T-helper 22 cell (primary cell): ENCODE measurements at regions not wholly inside any gene's neighbourhood (a gene's known extent, or its start where the extent isn't known, plus 50 kb on each side); places are given as distances from the start of the nearest gene placed in this dataset.

Experiments
- DNase-seq: peaks from one replicate; pipeline ENCODE4 v3.0.0-alpha.2; 2020; ENCODE audit warnings: low read depth

DNA sequence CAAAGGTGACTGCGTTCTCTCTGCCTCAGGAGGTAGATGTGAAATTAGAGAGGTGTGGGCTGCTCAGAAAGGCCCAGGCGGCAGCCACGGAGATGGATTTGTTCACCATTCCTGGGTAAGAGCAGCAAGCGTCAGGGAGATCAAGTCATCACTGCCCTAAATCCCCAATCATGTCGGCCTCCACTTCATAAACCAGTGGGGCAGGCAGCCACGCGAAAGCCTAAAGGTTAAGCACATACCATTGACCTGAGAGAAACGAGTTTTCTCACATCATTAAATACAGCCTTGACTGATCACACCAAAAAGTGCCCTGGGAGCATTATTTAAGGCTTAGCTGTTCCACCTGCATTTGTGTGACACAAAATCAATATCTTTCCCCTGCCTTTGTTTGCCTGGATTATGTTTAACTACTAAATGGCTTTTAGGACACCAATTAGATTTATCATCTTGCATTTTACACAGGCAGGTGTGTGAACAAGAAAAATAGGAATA is 50.7 kb upstream of the FOXB1 start:
- no peak for DNase-seq

GRCh38 chr15:59952960-59953359 is 51.2 kb upstream of the FOXB1 start:
- DNase-seq = no peak

GRCh38 chr15:59950603-59951388 is 53.3 kb upstream of the FOXB1 start:
- DNase-seq = no peak

- no peak for DNase-seq
Measured at GRCh38 chr15:59948924-59949613, 55.0 kb upstream of the FOXB1 start.

DNA sequence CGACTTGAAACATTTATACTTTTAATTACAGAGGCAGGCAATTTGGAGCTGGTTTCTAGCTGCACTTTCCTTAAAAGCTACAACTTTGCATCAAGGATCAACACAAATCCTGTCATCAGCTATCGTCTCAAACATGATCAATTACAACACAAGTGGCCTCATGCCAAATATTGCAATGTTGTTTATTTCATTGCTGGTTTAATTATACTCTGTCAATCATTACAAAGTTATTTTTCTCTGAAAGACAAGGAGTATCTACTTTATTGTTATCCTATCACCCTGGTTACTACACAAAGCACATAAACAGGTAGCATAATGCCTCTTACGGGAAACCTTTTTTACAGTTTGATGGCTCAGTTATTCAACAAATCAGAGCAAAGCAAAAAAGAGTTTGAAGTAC is 58.0 kb upstream of the FOXB1 start:
- no peak for DNase-seq

- DNase-seq = no peak
Measured at GRCh38 chr15:59945036-59945435, 59.1 kb upstream of the FOXB1 start.

- no peak for DNase-seq
Measured at GRCh38 chr15:59941612-59942011, 62.5 kb upstream of the FOXB1 start.

DNA sequence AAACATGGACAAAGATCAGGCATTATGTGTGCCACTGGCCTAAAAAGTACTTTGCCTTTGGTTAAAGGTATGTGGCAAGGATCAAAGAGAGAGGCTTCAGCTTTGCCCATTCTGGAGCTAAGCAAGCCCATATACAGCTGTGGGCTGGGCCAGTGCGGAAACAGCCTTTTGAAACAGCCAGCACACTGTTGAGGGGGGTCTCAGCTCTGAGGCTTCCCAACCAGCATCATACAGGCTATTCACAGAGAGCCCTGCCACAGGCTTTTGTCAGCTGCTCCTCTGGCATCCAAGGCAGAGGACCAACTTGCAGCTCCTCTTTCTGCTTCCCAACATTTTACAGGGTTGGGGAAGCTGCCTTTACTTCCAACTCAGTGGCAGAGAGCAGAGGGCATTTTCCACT is 63.2 kb upstream of the FOXB1 start:
- DNase-seq = no peak

DNA sequence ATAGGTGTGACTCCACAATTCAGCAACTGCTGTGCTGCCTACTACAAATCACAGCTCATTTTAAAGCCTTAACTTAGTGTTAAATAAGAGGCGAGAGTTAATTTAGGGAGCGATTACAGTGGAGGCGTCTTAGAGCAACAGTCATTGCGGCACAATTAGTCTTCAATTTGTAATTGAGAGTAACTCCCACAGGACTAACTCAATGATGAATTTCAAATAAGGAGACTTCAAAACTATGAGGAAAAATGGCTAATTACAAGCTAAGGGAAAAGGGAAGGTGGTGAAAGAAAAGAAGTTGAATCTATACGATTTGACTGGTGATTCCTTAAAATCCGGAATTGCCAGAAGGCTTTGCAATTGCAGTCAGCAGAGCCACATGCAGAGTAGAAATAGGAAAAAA is 63.7 kb upstream of the FOXB1 start:
- DNase-seq = no peak

GRCh38 chr15:59936741-59937140 is 67.4 kb upstream of the FOXB1 start:
- DNase-seq = no peak

DNA sequence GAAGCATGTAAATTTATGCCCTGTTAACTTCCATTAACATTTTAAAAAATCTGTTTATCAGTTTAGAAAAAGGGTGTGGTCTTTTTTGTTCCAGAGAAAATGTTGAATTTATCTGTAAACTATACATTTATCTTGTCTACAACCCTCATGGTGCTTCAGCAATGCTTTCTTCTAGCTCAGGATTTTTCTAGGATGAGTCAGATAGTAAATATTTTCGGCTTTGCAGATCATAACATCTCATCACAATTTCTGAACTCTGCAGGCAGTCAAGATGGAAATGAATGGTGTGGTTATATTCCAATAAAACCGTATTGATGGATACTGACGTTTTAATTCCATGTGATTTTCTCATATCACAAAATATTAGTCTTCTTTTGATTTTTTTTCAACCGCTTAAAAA is 70.5 kb upstream of the FOXB1 start:
- DNase-seq = no peak

GRCh38 chr15:59931646-59932261 is 72.4 kb upstream of the FOXB1 start:
- DNase-seq = no peak

- no peak for DNase-seq
Measured at GRCh38 chr15:59924812-59925522, 79.1 kb upstream of the FOXB1 start.

DNA sequence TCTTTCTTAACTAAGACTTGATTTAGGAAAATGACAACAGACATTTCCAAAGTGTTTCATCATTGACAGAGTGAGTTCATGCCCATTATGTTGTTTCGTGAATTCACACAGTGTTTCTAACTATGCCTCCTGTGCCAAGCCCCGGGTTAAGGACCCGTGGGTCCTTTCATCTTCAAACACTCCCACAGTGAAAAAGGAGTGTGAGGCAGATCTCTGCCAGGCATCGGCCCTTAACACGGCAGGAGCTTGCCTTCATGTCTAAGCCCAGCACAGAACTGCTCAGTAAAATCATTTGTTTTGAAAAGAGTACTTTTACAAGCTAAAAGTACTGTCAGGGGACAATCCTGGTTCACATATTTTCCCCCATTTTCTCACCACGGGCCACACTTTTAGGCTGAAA is 80.0 kb upstream of the FOXB1 start:
- DNase-seq = no peak

DNA sequence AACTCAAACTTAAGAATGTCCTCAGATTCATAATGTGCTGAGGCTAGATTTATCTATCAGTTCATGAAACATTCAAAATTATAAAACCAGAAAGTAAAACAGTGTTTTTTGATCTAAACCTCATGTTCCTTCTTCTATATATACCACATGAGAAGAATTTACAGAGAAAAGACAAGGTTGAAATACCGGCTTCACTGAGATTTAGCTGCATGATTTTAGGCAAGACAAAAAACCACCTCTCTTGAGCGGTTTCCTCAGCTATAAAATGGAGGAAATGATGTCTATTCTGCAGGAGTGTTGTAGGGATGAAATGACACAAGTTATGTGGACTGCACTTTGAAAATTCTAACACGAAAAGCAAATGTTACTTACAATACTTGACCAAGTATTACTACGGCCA is 80.6 kb upstream of the FOXB1 start:
- no peak for DNase-seq

- peak; percentile 9 for DNase-seq
Measured at GRCh38 chr15:59918994-59919951, 84.8 kb upstream of the FOXB1 start.

GRCh38 chr15:59917504-59918157 is 86.5 kb upstream of the FOXB1 start:
- peak; percentile 13 for DNase-seq

DNA sequence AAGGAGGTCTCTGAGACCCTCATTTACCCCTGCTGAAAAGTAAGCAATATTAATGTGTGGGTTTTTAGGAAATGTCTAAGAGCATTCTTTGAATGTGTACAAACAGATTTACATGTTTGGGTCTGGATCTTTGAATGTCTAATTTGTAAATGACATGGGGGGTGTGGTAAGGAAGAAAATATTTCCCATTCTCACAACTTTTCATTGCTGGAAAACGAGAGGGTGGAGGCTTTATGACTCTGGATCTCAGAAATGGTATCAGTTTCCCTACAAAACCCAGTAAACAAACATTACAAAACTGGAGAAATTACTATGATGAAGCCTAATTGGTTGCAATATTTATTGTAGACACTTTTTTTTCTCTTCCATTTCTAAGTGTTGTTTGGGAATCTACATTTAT is 98.1 kb upstream of the FOXB1 start:
- no peak for DNase-seq

DNA sequence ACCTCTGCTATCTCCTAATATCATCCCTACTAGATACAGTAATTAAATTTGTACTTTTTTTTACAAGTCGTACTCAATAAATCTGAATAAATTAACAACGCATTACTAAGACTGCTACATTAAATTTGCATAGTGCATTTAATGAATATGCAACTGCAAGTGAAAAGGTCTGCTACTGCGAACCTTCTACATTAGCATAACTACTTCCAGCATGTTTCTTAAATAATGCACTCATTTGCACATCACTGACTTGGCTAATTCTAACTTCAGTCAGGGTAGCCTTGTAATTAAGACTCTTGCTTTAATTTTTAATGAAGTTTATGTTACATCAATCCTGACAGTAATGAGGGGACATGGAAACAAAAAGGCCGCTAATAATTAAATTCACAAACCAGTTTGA is 98.9 kb upstream of the FOXB1 start:
- no peak for DNase-seq

DNA sequence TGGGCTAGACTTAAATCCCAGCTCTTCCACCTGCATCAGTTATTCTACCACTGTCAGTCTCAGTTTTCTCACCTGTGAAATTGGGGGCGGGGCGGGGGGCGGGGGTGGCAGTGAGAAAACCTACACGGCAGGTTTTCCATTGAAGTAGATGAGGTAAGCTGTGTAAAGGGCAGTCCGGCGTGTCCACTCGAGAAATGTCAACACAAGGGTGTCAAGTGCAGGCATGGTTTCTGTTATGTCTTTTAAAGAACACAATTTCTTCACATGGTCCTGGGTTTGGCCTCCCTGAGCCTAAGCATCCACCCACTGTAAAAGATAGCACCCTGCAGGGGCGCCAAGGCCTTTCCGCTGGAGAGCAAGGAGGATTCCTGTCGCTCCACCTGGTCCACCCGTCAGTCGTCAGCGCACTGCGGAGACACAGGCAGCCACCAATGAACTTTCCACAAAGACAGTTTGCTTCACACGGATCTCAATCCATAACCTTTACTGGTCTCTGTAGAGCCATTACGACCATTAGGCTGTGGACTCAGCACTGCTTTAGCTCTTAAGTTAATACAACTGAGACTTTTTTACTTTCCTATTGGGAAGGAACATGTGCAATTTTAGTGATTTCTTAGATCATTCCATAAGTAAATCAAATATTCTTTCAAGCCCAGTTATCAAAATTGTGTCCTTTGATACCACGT is 99.5 kb upstream of the FOXB1 start:
- no peak for DNase-seq
